WTC11 (cell line): ENCODE measurements at regions not wholly inside any gene's neighbourhood (a gene's known extent, or its start where the extent isn't known, plus 50 kb on each side); places are given as distances from the start of the nearest gene placed in this dataset.

Source experiments
- ATAC-seq: fragments of 200-7000 bp; cut with Tn5 transposase; 2 replicates; pipeline ENCODE4 v1.10.0; 2021; ENCODE audit warnings: mild to moderate bottlenecking, moderate library complexity
- CTCF ChIA-PET: fragments of 300-600 bp; sonication (Branson Sonifier 250); formaldehyde crosslinking; loops from one replicate; lab custom pipeline; 2021; ENCODE audit warnings: antibody characterized with exemption; lab: Charles Lee
- POLR2A ChIA-PET: fragments of 350-600 bp; sonication (Branson Sonifier 250); formaldehyde crosslinking; loops from one replicate; lab custom pipeline; 2021; ENCODE audit warnings: antibody characterized with exemption; lab: Charles Lee
- DNase-seq: peaks from one replicate; pipeline ENCODE4 v3.0.0; 2021; ENCODE audit warnings: low spot score
- H3K27ac Mint-ChIP-seq: 2 replicates; pipeline ENCODE4 v1.8.0; 2021; ENCODE audit warnings: mixed read lengths
- H3K27me3 Mint-ChIP-seq: 2 replicates; pipeline ENCODE4 v1.8.0; 2021; ENCODE audit warnings: low read depth, mild to moderate bottlenecking, moderate library complexity, mixed read lengths
- H3K36me3 Mint-ChIP-seq: 2 replicates; pipeline ENCODE4 v1.8.0; 2021; ENCODE audit warnings: mixed read lengths
- H3K4me1 Mint-ChIP-seq: 2 replicates; pipeline ENCODE4 v1.8.0; 2022; ENCODE audit warnings: mixed read lengths
- H3K4me3 Mint-ChIP-seq: 2 replicates; pipeline ENCODE4 v1.8.0; 2021; ENCODE audit warnings: mild to moderate bottlenecking, moderate library complexity, mixed read lengths
- H3K9me3 Mint-ChIP-seq: 2 replicates; pipeline ENCODE4 v1.8.0; 2021; ENCODE audit warnings: mixed read lengths
- AR ChIP-seq: fragments of 250-450 bp; sonication (Bioruptor Pico); IDR thresholded peaks from 2 replicates; pipeline ENCODE4 v1.9.0; 2021; ENCODE audit warnings: mild to moderate bottlenecking
- ATF3 ChIP-seq: sonication (generic); formaldehyde crosslinking; conservative IDR thresholded peaks from 2 replicates; pipeline ENCODE4 v1.8.1; 2022; ENCODE audit warnings: mild to moderate bottlenecking, missing genetic modification reagents
- CREM ChIP-seq: sonication (generic); formaldehyde crosslinking; IDR thresholded peaks from 2 replicates; pipeline ENCODE4 v1.8.1; 2022; ENCODE audit warnings: mild to moderate bottlenecking, missing genetic modification reagents, moderate library complexity
- CTCF ChIP-seq: fragments of 200-600 bp; IDR thresholded peaks from 2 replicates; pipeline ENCODE4 v1.8.0; 2022; ENCODE audit warnings: antibody characterized with exemption
- E2F4 ChIP-seq: sonication (generic); formaldehyde crosslinking; IDR thresholded peaks from 2 replicates; pipeline ENCODE4 v1.8.1; 2022; ENCODE audit warnings: low read depth, mild to moderate bottlenecking, moderate library complexity, missing genetic modification reagents, borderline replicate concordance
- FOXK1 ChIP-seq: sonication (generic); formaldehyde crosslinking; IDR thresholded peaks from 2 replicates; pipeline ENCODE4 v1.8.0; 2022; ENCODE audit warnings: mild to moderate bottlenecking, moderate library complexity, missing genetic modification reagents
- JAZF1 ChIP-seq: fragments of 250-450 bp; sonication (Bioruptor Pico); IDR thresholded peaks from 2 replicates; pipeline ENCODE4 v1.9.0; 2021; ENCODE audit warnings: moderate library complexity, mild to moderate bottlenecking, inconsistent platforms
- NFE2L1 ChIP-seq: sonication (generic); formaldehyde crosslinking; IDR thresholded peaks from 2 replicates; pipeline ENCODE4 v1.8.1; 2023; ENCODE audit warnings: missing genetic modification reagents
- NR2C2 ChIP-seq: sonication (generic); formaldehyde crosslinking; IDR thresholded peaks from 2 replicates; pipeline ENCODE4 v1.8.0; 2022; ENCODE audit warnings: mild to moderate bottlenecking, missing genetic modification reagents
- SOX15 ChIP-seq: fragments of 250-450 bp; sonication (Bioruptor Pico); IDR thresholded peaks from 2 replicates; pipeline ENCODE4 v1.9.0; 2021; ENCODE audit warnings: mild to moderate bottlenecking
- TCF7 ChIP-seq: sonication (generic); formaldehyde crosslinking; IDR thresholded peaks from 2 replicates; pipeline ENCODE4 v1.8.0; 2022; ENCODE audit warnings: mild to moderate bottlenecking, low read depth, missing genetic modification reagents, moderate library complexity
- TEAD1 ChIP-seq: sonication (generic); formaldehyde crosslinking; IDR thresholded peaks from 2 replicates; pipeline ENCODE4 v1.8.0; 2022; ENCODE audit warnings: mild to moderate bottlenecking, missing genetic modification reagents
- ZNF138 ChIP-seq: sonication (generic); formaldehyde crosslinking; conservative IDR thresholded peaks from 2 replicates; pipeline ENCODE4 v1.8.1; 2022; ENCODE audit warnings: mild to moderate bottlenecking, moderate library complexity, missing genetic modification reagents
- ZNF263 ChIP-seq: sonication (generic); formaldehyde crosslinking; IDR thresholded peaks from 2 replicates; pipeline ENCODE4 v1.8.1; 2022; ENCODE audit warnings: low read depth, mild to moderate bottlenecking, moderate library complexity, missing genetic modification reagents
- ZNF532 ChIP-seq: fragments of 250-450 bp; sonication (Bioruptor Pico); IDR thresholded peaks from 2 replicates; pipeline ENCODE4 v1.9.0; 2021; ENCODE audit warnings: mild to moderate bottlenecking, borderline replicate concordance
- ZSCAN18 ChIP-seq: fragments of 250-450 bp; sonication (Bioruptor Pico); IDR thresholded peaks from 2 replicates; pipeline ENCODE4 v2.1.2; 2022; ENCODE audit warnings: mild to moderate bottlenecking, moderate library complexity

GRCh38 chr2:19733390-19733789 is 168.4 kb downstream of the TTC32 start:
- TF ChIP-seq TCF7, result no peak
- no peak for TF ChIP-seq FOXK1 (CRISPR knock-in tag)
- no peak for TF ChIP-seq TEAD1 (CRISPR knock-in tag)
- no peak for TF ChIP-seq ZNF263 (CRISPR knock-in tag)
- no peak for TF ChIP-seq E2F4 (CRISPR knock-in tag)
- TF ChIP-seq ZNF532 (CRISPR knock-in tag), result no peak
- no peak for TF ChIP-seq JAZF1 (CRISPR knock-in tag)
- no peak for TF ChIP-seq SOX15 (CRISPR knock-in tag)
- TF ChIP-seq CREM (CRISPR knock-in tag), result no peak
- no peak for TF ChIP-seq ZSCAN18 (CRISPR knock-in tag)
- no peak for TF ChIP-seq ATF3 (CRISPR knock-in tag)
- no peak for TF ChIP-seq AR (CRISPR knock-in tag)
- TF ChIP-seq CTCF, result no peak
- no peak for TF ChIP-seq NR2C2 (CRISPR knock-in tag)
- no peak for TF ChIP-seq NFE2L1
- no peak for TF ChIP-seq ZNF138
- DNase-seq, result no peak
- ChIA-PET POLR2A (no interaction called here), CTCF (interaction anchor here (1.2 kb wide), 1 partner anchor 46 kb away, joined by 3 read pairs; no protein-coding TSS in a partner anchor)
- no peak overlapping the region for H3K27ac Mint-ChIP-seq
- H3K36me3 Mint-ChIP-seq, result no peaks in the 10 kb centered on the region
- H3K9me3 Mint-ChIP-seq, result peaks cover 3% of the 10 kb centered on the region; the same call in 1 of the 2 replicates
- H3K4me3 Mint-ChIP-seq, result no peak overlapping the region
- peaks cover 12% of the 10 kb centered on the region for H3K4me1 Mint-ChIP-seq
- H3K27me3 Mint-ChIP-seq, result no peaks in the 10 kb centered on the region; the same call in 1 of the 2 replicates
- no peak for ATAC-seq
